ENCODE measurements at regions not wholly inside any gene's neighbourhood (a gene's known extent, or its start where the extent isn't known, plus 50 kb on each side); places are given as distances from the start of the nearest gene placed in this dataset.

GRCh38 chr4:1475277-1476139, 69.3 kb upstream of the NKX1-1 start:
- FAIRE-seq (no peak), DNase-seq (ENCODE audit: insufficient read length, low spot score) (no peak)
- no peak for TF ChIP-seq CTCF (IDR thresholded peaks at IDR 0.05; ENCODE audit: insufficient read depth, missing control alignments)

GRCh38 chr4:1474126-1475090, 68.2 kb upstream of the NKX1-1 start:
- no peak for TF ChIP-seq CTCF (IDR thresholded peaks at IDR 0.05; ENCODE audit: insufficient read depth, missing control alignments)
- no peak for FAIRE-seq
- DNase-seq (ENCODE audit: insufficient read length, low spot score) = no peak

GRCh38 chr4:1473718-1474117, 67.5 kb upstream of the NKX1-1 start:
- no peak for FAIRE-seq

GRCh38 chr4:1472911-1473518, 66.8 kb upstream of the NKX1-1 start:
- FAIRE-seq (no peak), DNase-seq (ENCODE audit: insufficient read length, low spot score) (no peak)
- no peak for TF ChIP-seq CTCF (IDR thresholded peaks at IDR 0.05; ENCODE audit: insufficient read depth, missing control alignments)

More at GRCh38 chr4:1473718-1474117, 67.5 kb upstream of the NKX1-1 start:
- no peak for TF ChIP-seq CTCF (IDR thresholded peaks at IDR 0.05; ENCODE audit: insufficient read depth, missing control alignments)
- DNase-seq (ENCODE audit: insufficient read length, low spot score) = no peak

GRCh38 chr4:1472148-1472797, 66.0 kb upstream of the NKX1-1 start:
- DNase-seq (ENCODE audit: insufficient read length, low spot score) = no peak
- no peak for TF ChIP-seq CTCF (IDR thresholded peaks at IDR 0.05; ENCODE audit: insufficient read depth, missing control alignments)
- FAIRE-seq = no peak

- TF ChIP-seq CTCF (IDR thresholded peaks at IDR 0.05; ENCODE audit: insufficient read depth, missing control alignments) = no peak
- FAIRE-seq = no peak
Measured at GRCh38 chr4:1471443-1472147, 65.4 kb upstream of the NKX1-1 start.

More at GRCh38 chr4:1471443-1472147, 65.4 kb upstream of the NKX1-1 start:
- no peak for DNase-seq (ENCODE audit: insufficient read length, low spot score)

Data from D721Med (cell line).